ENCODE measurements at regions not wholly inside any gene's neighbourhood (a gene's known extent, or its start where the extent isn't known, plus 50 kb on each side); places are given as distances from the start of the nearest gene placed in this dataset.
A peak's percentile ranks its signal among the peaks of the same experiment; 100 is the strongest.

DNA sequence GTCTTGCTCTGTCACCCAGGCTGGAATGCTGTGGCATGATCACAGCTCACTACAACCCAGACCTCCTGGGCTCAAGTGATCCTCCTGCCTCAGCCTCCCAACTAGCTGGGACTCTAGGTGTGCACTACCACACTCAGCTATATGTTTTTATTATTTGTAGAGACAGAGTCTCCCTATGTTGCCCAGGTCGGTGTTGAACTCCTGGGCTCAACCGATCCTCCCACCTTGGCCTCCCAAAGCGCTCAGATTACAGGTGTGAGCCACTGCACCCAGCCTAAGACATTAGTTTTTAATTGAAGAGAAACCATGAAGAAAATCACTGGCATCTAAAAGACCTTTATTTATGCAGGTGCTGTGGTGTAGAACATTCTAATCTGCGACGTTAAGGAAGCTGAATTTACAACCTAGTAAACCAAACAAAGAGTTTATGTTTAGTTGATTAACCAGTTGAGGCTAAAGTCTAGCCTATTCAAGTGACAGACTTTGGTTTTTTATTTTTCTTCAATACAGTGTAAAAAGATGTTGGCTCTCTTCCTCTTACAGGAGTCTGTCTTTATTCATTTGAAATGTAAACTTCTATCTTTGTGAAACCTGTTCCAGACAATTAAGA is 52.5 kb upstream of the NBL1 start:
- ChIA-PET CTCF (interaction anchor here (1.3 kb wide), 1 partner anchor 9 kb away, joined by 3 read pairs; no protein-coding TSS in a partner anchor), POLR2A (interaction anchor here (0.7 kb wide), 1 partner anchor 483 kb away, joined by 5 read pairs; no protein-coding TSS in a partner anchor)
- DNase-seq (no peak), ATAC-seq (ENCODE audit: low read depth) (no peak)
- Mint-ChIP-seq H3K9me3 (no peaks in the 10 kb centered on the region), H3K4me3 (no peak overlapping the region), H3K27me3 (no peaks in the 10 kb centered on the region), H3K27ac (no peak overlapping the region), H3K4me1 (peaks cover 8% of the 10 kb centered on the region), H3K36me3 (ENCODE audit: low read depth) (peaks cover under 1% of the 10 kb centered on the region)
- TF ChIP-seq, protein P1, sequence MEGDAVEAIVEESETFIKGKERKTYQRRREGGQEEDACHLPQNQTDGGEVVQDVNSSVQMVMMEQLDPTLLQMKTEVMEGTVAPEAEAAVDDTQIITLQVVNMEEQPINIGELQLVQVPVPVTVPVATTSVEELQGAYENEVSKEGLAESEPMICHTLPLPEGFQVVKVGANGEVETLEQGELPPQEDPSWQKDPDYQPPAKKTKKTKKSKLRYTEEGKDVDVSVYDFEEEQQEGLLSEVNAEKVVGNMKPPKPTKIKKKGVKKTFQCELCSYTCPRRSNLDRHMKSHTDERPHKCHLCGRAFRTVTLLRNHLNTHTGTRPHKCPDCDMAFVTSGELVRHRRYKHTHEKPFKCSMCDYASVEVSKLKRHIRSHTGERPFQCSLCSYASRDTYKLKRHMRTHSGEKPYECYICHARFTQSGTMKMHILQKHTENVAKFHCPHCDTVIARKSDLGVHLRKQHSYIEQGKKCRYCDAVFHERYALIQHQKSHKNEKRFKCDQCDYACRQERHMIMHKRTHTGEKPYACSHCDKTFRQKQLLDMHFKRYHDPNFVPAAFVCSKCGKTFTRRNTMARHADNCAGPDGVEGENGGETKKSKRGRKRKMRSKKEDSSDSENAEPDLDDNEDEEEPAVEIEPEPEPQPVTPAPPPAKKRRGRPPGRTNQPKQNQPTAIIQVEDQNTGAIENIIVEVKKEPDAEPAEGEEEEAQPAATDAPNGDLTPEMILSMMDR (IDR thresholded peaks at IDR 0.05), result no peak
- intact Hi-C loops (cut with micrococcal nuclease), result no loop called here

DNA sequence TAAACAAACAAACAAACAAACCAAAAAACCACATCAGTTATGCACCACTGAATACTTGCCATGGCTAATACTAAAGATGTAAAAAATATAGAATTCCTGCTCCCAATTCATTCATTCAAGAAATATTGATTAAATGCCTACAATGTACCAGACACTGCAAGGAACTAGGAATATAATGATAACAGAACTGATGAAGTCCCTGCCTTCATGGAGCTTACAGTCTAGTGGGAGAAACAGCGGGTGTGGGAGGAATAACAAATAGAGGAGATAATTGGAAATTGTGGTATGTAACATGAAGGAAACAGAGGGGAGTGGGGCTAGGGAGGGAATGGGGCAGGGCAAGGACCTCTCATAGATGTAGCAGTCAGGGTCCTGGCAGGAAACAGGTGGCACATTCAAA is 58.6 kb upstream of the NBL1 start:
- POLR2A ChIA-PET, result no interaction called here

DNA sequence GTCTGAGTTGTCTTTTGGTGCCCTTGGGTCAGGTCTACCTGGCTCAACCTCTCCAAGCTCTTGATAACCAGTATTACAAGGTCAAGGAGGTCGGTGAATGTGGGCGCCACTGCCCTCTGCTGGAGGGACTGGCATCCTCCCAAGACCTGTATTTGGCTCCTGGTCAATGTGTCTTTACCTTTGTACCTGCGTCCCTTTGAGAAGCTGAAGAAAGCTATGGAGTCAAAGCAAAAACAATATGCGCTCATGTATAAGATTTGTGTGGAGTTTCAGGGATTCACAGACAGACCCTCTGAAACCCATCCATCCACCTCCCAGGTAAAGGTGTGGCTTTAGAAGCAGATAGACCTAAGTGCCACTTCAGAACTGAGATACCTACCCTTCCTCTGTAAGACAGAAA is 61.8 kb upstream of the NBL1 start:
- POLR2A ChIA-PET, result no interaction called here

More for the DNA sequence above, 58.6 kb upstream of the NBL1 start:
- Mint-ChIP-seq H3K4me3 (no peak overlapping the region), H3K9me3 (no peaks in the 10 kb centered on the region), H3K36me3 (ENCODE audit: low read depth) (no peaks in the 10 kb centered on the region), H3K27ac (no peak overlapping the region), H3K4me1 (peaks cover 9% of the 10 kb centered on the region), H3K27me3 (no peaks in the 10 kb centered on the region)
- no peak for ATAC-seq (ENCODE audit: low read depth)
- CTCF ChIA-PET, result no interaction called here
- TF ChIP-seq, protein P1 (IDR thresholded peaks at IDR 0.05), result no peak
- no peak for DNase-seq
- intact Hi-C loops (cut with micrococcal nuclease), result no loop called here

DNA sequence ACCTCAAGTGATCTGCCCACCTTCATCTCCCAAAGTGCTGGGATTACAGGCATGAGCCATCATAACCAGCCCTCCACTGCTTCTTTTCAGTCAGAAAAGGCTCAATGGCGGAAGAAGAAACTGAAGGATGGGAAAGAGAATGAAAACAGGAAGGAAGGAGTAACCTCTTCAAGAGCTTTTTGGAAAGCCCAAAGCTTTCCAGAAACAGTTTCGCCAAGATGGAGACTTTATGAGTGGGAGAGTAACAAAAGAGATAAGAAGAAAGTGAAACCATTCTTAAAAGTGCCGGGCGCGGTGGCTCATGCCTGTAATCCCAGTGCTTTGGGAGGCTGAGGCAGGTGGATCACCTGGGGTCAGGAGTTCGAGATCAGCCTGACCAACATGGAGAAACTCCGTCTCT is 62.7 kb upstream of the NBL1 start:
- H3K27ac Mint-ChIP-seq, result no peak overlapping the region
- intact Hi-C loops (cut with micrococcal nuclease), result no loop called here
- DNase-seq, result no peak
- H3K9me3 Mint-ChIP-seq, result no peaks in the 10 kb centered on the region
- ATAC-seq (ENCODE audit: low read depth), result no peak
- ChIA-PET CTCF (interaction anchor here (0.8 to 4.6 kb wide), 15 partner anchors 9 to 268 kb away, joined by 3 to 49 read pairs (median 5); a partner anchor contains a TSS), POLR2A (no interaction called here)
- peaks cover 9% of the 10 kb centered on the region for H3K4me1 Mint-ChIP-seq
- no peaks in the 10 kb centered on the region for H3K27me3 Mint-ChIP-seq
- TF ChIP-seq, protein P1 (IDR thresholded peaks at IDR 0.05), result no peak
- no peaks in the 10 kb centered on the region for H3K36me3 Mint-ChIP-seq (ENCODE audit: low read depth)
- no peak overlapping the region for H3K4me3 Mint-ChIP-seq

More for the DNA sequence above, 61.8 kb upstream of the NBL1 start:
- intact Hi-C loops (cut with micrococcal nuclease), result loop anchor here (1.0 kb wide), 4 partner anchors 95 to 238 kb away; no protein-coding TSS in a partner anchor
- ATAC-seq (ENCODE audit: low read depth), result peak; percentile 88
- Mint-ChIP-seq H3K27ac (no peak overlapping the region), H3K36me3 (ENCODE audit: low read depth) (no peaks in the 10 kb centered on the region), H3K4me3 (no peak overlapping the region), H3K4me1 (peaks cover 9% of the 10 kb centered on the region), H3K27me3 (no peaks in the 10 kb centered on the region), H3K9me3 (no peaks in the 10 kb centered on the region)
- TF ChIP-seq, protein P1 (IDR thresholded peaks at IDR 0.05), result no peak
- CTCF ChIA-PET, result interaction anchor here (0.7 to 4.6 kb wide), 25 partner anchors 9 to 269 kb away, joined by 3 to 49 read pairs (median 5); a partner anchor contains a TSS
- peak; percentile 63 for DNase-seq

DNA sequence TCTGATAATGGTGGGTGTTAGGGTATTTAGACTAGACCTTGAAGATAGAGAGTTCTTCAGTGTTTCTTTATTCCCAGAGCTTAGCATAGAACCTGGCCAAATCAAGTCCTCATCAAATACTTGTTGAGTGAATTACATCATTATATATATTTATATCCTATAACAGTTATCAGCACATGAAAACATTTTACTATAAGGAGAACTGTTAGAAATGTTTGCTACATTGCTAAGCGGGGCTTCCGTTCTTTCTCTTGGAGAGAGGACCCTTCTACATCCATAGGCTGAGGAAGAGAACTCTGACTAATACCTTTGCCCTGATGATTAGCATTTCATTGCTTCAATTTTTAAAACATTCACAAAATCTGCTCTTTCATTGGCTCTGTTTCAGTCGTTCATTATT is 66.5 kb upstream of the NBL1 start:
- peaks cover 4% of the 10 kb centered on the region for H3K27me3 Mint-ChIP-seq
- no peaks in the 10 kb centered on the region for H3K36me3 Mint-ChIP-seq (ENCODE audit: low read depth)
- intact Hi-C loops (cut with micrococcal nuclease), result no loop called here
- peaks cover under 1% of the 10 kb centered on the region for H3K9me3 Mint-ChIP-seq
- TF ChIP-seq, protein P1 (IDR thresholded peaks at IDR 0.05), result no peak
- peaks cover 9% of the 10 kb centered on the region for H3K4me1 Mint-ChIP-seq
- DNase-seq, result no peak
- no peak overlapping the region for H3K27ac Mint-ChIP-seq
- H3K4me3 Mint-ChIP-seq, result no peak overlapping the region
- ATAC-seq (ENCODE audit: low read depth), result no peak
- ChIA-PET CTCF (no interaction called here), POLR2A (no interaction called here)
